Astrocyte (in vitro differentiated cells and primary cell): ENCODE measurements at regions not wholly inside any gene's neighbourhood (a gene's known extent, or its start where the extent isn't known, plus 50 kb on each side); places are given as distances from the start of the nearest gene placed in this dataset.

ENCODE experiments used
- CTCF ChIP-seq: IDR thresholded peaks from 2 replicates; pipeline ENCODE4 v1.5.1; 2011; ENCODE audit warnings: low read depth, mild to moderate bottlenecking, inconsistent platforms, low read length, moderate library complexity; ENCODE audit not compliant: insufficient read depth
- EZH2 ChIP-seq: IDR thresholded peaks from 2 replicates; pipeline ENCODE4 v1.6.1; 2012; ENCODE audit warnings: mild to moderate bottlenecking, low read length, inconsistent platforms; ENCODE audit not compliant: insufficient read depth

GRCh38 chr1:106554294-106554693 is 502.2 kb upstream of the PRMT6 start:
- TF ChIP-seq CTCF = no peak
- no peak for TF ChIP-seq EZH2
